D721Med (cell line): ENCODE measurements at regions not wholly inside any gene's neighbourhood (a gene's known extent, or its start where the extent isn't known, plus 50 kb on each side); places are given as distances from the start of the nearest gene placed in this dataset.

Experiments
- DNase-seq: peaks from one replicate; pipeline ENCODE4 v3.0.0; 2011; ENCODE audit warnings: low spot score; ENCODE audit not compliant: insufficient read length
- FAIRE-seq: peaks from 2 replicates; lab custom pipeline; 2011; peaks lifted over from hg19 to GRCh38; lab: Jason Lieb, UNC
- CTCF ChIP-seq: IDR thresholded peaks from 2 replicates; pipeline ENCODE4 v1.5.1; 2012; ENCODE audit warnings: mild to moderate bottlenecking, control low read depth; ENCODE audit not compliant: insufficient read depth; ENCODE audit errors: missing control alignments

GRCh38 chr3:30161375-30161774 is 445.0 kb upstream of the TGFBR2 start:
- no peak for TF ChIP-seq CTCF
- no peak for FAIRE-seq
- DNase-seq, result no peak

DNA sequence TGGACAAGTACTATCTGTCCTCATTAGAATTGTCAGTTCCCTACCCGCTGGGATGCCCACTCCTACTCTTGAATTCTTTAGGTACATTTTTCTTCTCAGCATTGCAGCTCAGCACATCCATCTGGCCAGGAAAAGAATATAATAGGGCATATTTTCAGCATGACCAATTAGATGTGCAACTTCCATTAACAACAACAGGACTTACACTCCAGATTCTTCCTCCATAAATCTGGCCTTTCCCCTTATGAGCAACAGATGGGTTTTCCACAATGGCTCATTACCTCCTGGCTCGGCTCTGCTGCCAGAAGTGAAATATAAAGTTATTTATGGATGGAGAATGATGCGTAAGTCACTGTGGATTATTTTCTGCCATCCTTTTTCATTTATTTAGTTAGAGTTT is 443.8 kb upstream of the TGFBR2 start:
- TF ChIP-seq CTCF, result no peak
- DNase-seq, result no peak

GRCh38 chr3:30166535-30166934 is 439.9 kb upstream of the TGFBR2 start:
- DNase-seq (no peak), FAIRE-seq (no peak)
- no peak for TF ChIP-seq CTCF

More for the DNA sequence above, 443.8 kb upstream of the TGFBR2 start:
- no peak for FAIRE-seq

DNA sequence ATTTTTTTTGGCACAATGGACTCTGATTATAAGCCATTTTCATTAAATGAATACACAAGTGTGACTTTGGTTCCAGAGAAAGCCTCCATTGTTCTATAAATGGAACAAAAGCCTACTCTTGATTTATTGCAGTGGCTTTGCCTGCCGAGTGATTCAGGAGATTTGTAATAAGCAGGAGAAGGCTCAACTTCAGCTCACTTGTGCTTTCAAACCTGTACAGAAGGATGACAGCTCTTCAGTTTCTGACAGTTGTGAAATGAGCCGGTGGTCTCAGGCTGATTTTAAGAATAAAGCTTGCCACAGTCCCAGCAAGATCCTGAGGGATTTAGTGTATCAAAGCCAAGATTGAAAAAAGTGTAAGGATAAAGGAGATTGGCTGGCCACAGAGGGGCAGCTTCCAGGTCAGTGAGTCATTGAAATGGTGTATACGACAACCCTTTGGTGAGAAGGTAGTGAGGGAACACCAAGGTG is 438.8 kb upstream of the TGFBR2 start:
- DNase-seq, result no peak
- no peak for TF ChIP-seq CTCF
- no peak for FAIRE-seq

DNA sequence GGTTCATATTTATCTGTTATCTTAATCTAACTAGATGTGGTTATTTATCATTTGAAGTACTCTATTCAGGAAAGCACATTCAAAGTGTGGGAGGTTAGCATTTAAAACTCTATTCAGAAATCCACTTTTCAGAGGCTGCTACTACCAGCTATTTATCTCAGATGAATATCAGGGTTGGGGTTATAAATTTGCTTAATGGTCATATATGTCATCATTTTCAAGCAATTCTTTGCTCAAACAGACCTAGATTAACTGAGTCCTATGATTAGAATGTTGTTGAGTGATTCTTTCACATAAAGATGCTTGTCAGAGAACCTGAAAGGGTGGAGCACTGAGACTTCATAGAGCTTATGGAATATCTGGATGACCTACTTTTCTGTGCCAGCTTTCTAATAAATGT is 436.9 kb upstream of the TGFBR2 start:
- FAIRE-seq, result no peak
- TF ChIP-seq CTCF, result no peak
- DNase-seq, result no peak

DNA sequence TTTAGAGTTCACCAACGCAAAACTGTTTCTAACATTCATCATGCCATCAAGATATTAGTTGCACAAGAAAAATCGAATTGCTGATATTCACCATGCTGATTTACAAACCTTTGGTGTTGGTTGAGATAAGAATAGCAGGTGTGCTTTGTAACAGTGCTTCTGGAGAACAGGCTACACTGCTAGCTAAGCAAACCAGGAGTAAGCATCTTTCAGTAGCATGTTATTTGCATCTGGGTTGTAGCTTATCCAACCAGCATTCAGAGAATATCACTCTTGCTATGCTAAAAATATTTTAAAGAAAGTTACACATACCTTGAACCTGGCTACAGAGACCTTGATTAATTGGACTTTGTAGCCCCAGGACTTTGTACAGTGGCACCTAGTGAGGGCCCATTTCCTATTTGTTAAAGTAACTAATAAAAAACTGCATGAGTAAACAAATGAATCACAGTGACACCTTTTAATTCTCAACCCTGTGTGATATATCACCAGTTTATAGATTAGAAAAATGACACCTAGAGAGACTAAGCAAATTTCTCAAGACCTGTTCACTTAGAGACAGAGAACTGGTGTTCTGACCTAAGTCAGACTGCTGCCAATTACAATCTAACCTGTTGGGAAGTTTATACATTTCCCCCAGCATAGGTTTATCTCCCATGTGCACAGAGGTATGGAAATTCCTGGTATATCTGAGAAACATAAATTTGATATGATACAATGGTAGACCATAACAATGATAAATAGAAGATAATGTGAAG is 435.5 kb upstream of the TGFBR2 start:
- peak; percentile 73 for FAIRE-seq
- no peak for TF ChIP-seq CTCF
- no peak for DNase-seq

DNA sequence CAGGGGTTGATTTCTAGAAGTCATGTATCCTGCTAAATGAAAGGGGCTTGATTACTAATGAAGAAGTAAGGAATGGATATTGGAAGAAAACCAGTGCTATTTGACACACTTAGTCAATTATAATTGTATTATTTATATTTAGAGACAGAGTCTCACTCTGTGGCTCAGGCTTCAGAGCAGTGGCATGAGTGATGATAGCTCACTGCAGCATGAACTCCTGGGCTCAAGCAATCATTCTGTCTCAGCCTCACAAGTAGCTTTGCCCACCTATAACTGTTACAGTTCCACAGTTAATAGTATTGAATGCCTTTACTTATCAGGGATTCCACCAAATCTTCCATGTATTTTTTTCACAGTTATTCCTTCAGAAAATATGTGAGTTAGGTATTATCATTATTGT is 432.0 kb upstream of the TGFBR2 start:
- no peak for TF ChIP-seq CTCF
- FAIRE-seq, result no peak
- no peak for DNase-seq
